ENCODE measurements at regions not wholly inside any gene's neighbourhood (a gene's known extent, or its start where the extent isn't known, plus 50 kb on each side); places are given as distances from the start of the nearest gene placed in this dataset.

DNA sequence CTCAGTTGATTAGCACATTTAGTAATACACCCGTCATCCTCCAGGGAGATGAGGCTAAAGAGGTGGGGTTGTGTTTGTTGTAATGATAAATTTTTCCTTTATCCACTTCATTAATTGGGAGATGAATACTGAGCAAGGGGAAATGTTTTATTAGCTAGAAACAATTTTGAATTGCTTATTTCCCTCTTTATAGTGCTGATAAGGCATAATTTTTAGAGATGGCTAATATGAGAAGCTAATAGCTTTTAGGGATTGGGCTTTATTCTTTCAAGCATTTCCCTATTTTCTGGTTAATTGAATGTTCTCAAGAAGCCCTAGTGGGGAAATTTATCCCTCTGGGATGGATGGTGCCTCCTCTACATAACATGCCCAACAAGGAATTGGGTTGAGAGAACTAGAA, 365.2 kb upstream of the IGFBP7 start:
- no peak overlapping the region for H3K14ac ChIP-seq (ENCODE audit: insufficient read depth, low read length)
- H3K79me2 ChIP-seq (ENCODE audit: insufficient read depth, low read length), result no peaks in the 10 kb centered on the region
- H2BK5ac ChIP-seq (ENCODE audit: insufficient read length, low read length), result no peak overlapping the region
- H3K4ac ChIP-seq (ENCODE audit: low read depth, low read length), result no peak overlapping the region
- Mint-ChIP-seq H3K27me3 (ENCODE audit: low read depth) (no peaks in the 10 kb centered on the region), H3K4me1 (peaks cover 0 to 2% of the 10 kb centered on the region in 2 experiments; a peak in 1 of 4 replicates), H3K4me3 (no peak overlapping the region), H3K36me3 (ENCODE audit: insufficient read depth in 1 of 3, low read depth in 3 of 3) (peaks cover 0 to 6% (median 0%) of the 10 kb centered on the region in 3 experiments; a peak in 1 of 7 replicates), H3K27ac (no peak overlapping the region), H3K9me3 (peaks cover 4 to 5% of the 10 kb centered on the region in 2 experiments; a peak in 4 of 5 replicates)
- H2BK120ac ChIP-seq (ENCODE audit: low read depth, low read length, poor library complexity, severe bottlenecking), result no peak overlapping the region
- H3K27ac ChIP-seq (ENCODE audit: insufficient read length, low read depth, low read length), result no peak overlapping the region
- no peaks in the 10 kb centered on the region for H3K23me2 ChIP-seq (ENCODE audit: insufficient read length, low read depth, low read length, poor library complexity, severe bottlenecking)
- H3K4me1 ChIP-seq (ENCODE audit: insufficient read depth, low read length), result no peaks in the 10 kb centered on the region
- H3K4me2 ChIP-seq (ENCODE audit: insufficient read depth, insufficient read length, low read length), result no peak overlapping the region
- no peak overlapping the region for H3K56ac ChIP-seq (ENCODE audit: insufficient read length, low read depth, low read length)
- no peak overlapping the region for H3T11ph ChIP-seq (ENCODE audit: low read length)
- no peak overlapping the region for H4K91ac ChIP-seq (ENCODE audit: insufficient read length, low read depth, low read length)
- no peak overlapping the region for H4K8ac ChIP-seq (replicated peaks; ENCODE audit: insufficient read length, low read depth, low read length)
- H3K79me1 ChIP-seq (ENCODE audit: insufficient read depth, low read depth, low read length, poor library complexity, severe bottlenecking), result no peaks in the 10 kb centered on the region
- H2BK15ac ChIP-seq (ENCODE audit: low read depth, low read length), result no peak overlapping the region
- H2BK20ac ChIP-seq (ENCODE audit: low read depth, low read length, poor library complexity, severe bottlenecking), result no peak overlapping the region
- no peak overlapping the region for H4K5ac ChIP-seq (ENCODE audit: insufficient read length, low read depth, low read length)
- no peaks in the 10 kb centered on the region for H3K9me3 ChIP-seq (ENCODE audit: control insufficient read depth, low read depth, low read length)
- H2BK12ac ChIP-seq (ENCODE audit: insufficient read length, low read depth, low read length), result no peak overlapping the region
- H3K23ac ChIP-seq (ENCODE audit: insufficient read length, low read depth, low read length), result no peak overlapping the region
- no peak overlapping the region for H2AFZ ChIP-seq (ENCODE audit: low read length)
- no peak for DNase-seq
- TF ChIP-seq, protein P1, sequence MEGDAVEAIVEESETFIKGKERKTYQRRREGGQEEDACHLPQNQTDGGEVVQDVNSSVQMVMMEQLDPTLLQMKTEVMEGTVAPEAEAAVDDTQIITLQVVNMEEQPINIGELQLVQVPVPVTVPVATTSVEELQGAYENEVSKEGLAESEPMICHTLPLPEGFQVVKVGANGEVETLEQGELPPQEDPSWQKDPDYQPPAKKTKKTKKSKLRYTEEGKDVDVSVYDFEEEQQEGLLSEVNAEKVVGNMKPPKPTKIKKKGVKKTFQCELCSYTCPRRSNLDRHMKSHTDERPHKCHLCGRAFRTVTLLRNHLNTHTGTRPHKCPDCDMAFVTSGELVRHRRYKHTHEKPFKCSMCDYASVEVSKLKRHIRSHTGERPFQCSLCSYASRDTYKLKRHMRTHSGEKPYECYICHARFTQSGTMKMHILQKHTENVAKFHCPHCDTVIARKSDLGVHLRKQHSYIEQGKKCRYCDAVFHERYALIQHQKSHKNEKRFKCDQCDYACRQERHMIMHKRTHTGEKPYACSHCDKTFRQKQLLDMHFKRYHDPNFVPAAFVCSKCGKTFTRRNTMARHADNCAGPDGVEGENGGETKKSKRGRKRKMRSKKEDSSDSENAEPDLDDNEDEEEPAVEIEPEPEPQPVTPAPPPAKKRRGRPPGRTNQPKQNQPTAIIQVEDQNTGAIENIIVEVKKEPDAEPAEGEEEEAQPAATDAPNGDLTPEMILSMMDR (conservative IDR thresholded peaks at IDR 0.05), result no peak
- no peaks in the 10 kb centered on the region for H3K27me3 ChIP-seq (ENCODE audit: insufficient read depth, low read length)
- WGBS (ENCODE audit: extremely low coverage, insufficient read length, low lambda C conversion rate), result no CpG with 5 or more reads among the region's 1 CpG
- no peaks in the 10 kb centered on the region for H4K20me1 ChIP-seq (ENCODE audit: control insufficient read depth, insufficient read depth, insufficient read length)
- no peak overlapping the region for H3K9ac ChIP-seq (ENCODE audit: extremely low read depth, insufficient read length, low read length)
- no peak overlapping the region for H2AK5ac ChIP-seq (ENCODE audit: insufficient read length, low read length)
- H3K18ac ChIP-seq (ENCODE audit: insufficient read length, low read depth, low read length), result no peak overlapping the region
